NOMO-1 treated with DMSO at 0.1 percent for 48 hours (cell line): ENCODE measurements at regions not wholly inside any gene's neighbourhood (a gene's known extent, or its start where the extent isn't known, plus 50 kb on each side); places are given as distances from the start of the nearest gene placed in this dataset.
"Not testable (repeated sequence)": the region's sequence is repeated elsewhere in the genome, so short reads cannot be mapped to it uniquely, and the experiment has no call there.

ENCODE experiments used
- DNase-seq: peaks from one replicate; lab custom pipeline; 2025; ENCODE audit not compliant: unreplicated experiment; lab: John Stamatoyannopoulos, UW

GRCh38 chr14:87020106-87020505 lies 972.9 kb downstream of the GALC start:
- DNase-seq = not testable (repeated sequence)

GRCh38 chr14:87018294-87018693 lies 974.7 kb downstream of the GALC start:
- DNase-seq = no peak

- no peak for DNase-seq
Measured at GRCh38 chr14:87017335-87017734, 975.6 kb downstream of the GALC start.

GRCh38 chr14:87014856-87015255 lies 978.1 kb downstream of the GALC start:
- DNase-seq = no peak

GRCh38 chr14:87013583-87013982 lies 979.4 kb downstream of the GALC start:
- no peak for DNase-seq

GRCh38 chr14:87008965-87009364 lies 984.0 kb downstream of the GALC start:
- DNase-seq = no peak

- DNase-seq = no peak
Measured at GRCh38 chr14:87005280-87005679, 987.7 kb downstream of the GALC start.

GRCh38 chr14:87002776-87003175 lies 990.2 kb downstream of the GALC start:
- no peak for DNase-seq

GRCh38 chr14:87001333-87001732 lies 991.6 kb downstream of the GALC start:
- DNase-seq = no peak

- no peak for DNase-seq
Measured at GRCh38 chr14:87000081-87000480, 992.9 kb downstream of the GALC start.

- no peak for DNase-seq
Measured at GRCh38 chr14:86999036-86999435, 993.9 kb downstream of the GALC start.

- no peak for DNase-seq
Measured at GRCh38 chr14:86997271-86997670, 995.7 kb downstream of the GALC start.

GRCh38 chr14:86990396-86990795 lies 1002.6 kb downstream of the GALC start:
- no peak for DNase-seq

- DNase-seq = no peak
Measured at GRCh38 chr14:86989285-86989684, 1003.7 kb downstream of the GALC start.

- no peak for DNase-seq
Measured at GRCh38 chr14:86987966-86988365, 1005.0 kb downstream of the GALC start.

GRCh38 chr14:86973177-86973576 lies 1019.8 kb downstream of the GALC start:
- DNase-seq = no peak

GRCh38 chr14:86971292-86971691 lies 1021.7 kb downstream of the GALC start:
- DNase-seq = no peak

- DNase-seq = no peak
Measured at GRCh38 chr14:86961106-86961716, 1031.8 kb downstream of the GALC start.

- DNase-seq = no peak
Measured at GRCh38 chr14:86955771-86956354, 1037.1 kb downstream of the GALC start.

GRCh38 chr14:86954623-86955022 lies 1038.4 kb downstream of the GALC start:
- no peak for DNase-seq

GRCh38 chr14:86946446-86946845 lies 1046.5 kb downstream of the GALC start:
- no peak for DNase-seq

GRCh38 chr14:86944434-86944833 lies 1048.5 kb downstream of the GALC start:
- no peak for DNase-seq
